Muscle of leg (tissue), 3 donors: ENCODE measurements at regions not wholly inside any gene's neighbourhood (a gene's known extent, or its start where the extent isn't known, plus 50 kb on each side); places are given as distances from the start of the nearest gene placed in this dataset.

ENCODE experiments used
- DNase-seq: peaks from one replicate; pipeline ENCODE4 v3.0.0; 2013
- H3K27ac ChIP-seq: one replicate; pipeline ENCODE4 v1.5.1; 2013; ENCODE audit warnings: mild to moderate bottlenecking, low read length, control low read depth
- H3K27me3 ChIP-seq: one replicate; pipeline ENCODE4 v1.6.1; 2013; ENCODE audit warnings: low read length; ENCODE audit not compliant: control insufficient read depth, insufficient read depth
- H3K36me3 ChIP-seq: one replicate; pipeline ENCODE4 v1.6.1; 2013; ENCODE audit warnings: low read length; ENCODE audit not compliant: control insufficient read depth, insufficient read depth
- H3K4me1 ChIP-seq: one replicate; pipeline ENCODE4 v1.6.1; 2013; ENCODE audit warnings: low read length; ENCODE audit not compliant: control insufficient read depth, insufficient read depth
- H3K4me3 ChIP-seq: one replicate; pipeline ENCODE4 v1.5.1; 2013; ENCODE audit warnings: low read length, control low read depth
- H3K9me3 ChIP-seq: replicated peaks from 2 replicates; pipeline ENCODE4 v1.6.1; 2013; ENCODE audit warnings: low read depth, low read length; ENCODE audit not compliant: control insufficient read depth
- WGBS: methylation state at CpG from one replicate; pipeline ENCODE4 v1.1.5; 2013; ENCODE audit warnings: missing lambda C conversion rate; ENCODE audit not compliant: insufficient coverage; 5-methylcytosine and 5-hydroxymethylcytosine counted together

DNA sequence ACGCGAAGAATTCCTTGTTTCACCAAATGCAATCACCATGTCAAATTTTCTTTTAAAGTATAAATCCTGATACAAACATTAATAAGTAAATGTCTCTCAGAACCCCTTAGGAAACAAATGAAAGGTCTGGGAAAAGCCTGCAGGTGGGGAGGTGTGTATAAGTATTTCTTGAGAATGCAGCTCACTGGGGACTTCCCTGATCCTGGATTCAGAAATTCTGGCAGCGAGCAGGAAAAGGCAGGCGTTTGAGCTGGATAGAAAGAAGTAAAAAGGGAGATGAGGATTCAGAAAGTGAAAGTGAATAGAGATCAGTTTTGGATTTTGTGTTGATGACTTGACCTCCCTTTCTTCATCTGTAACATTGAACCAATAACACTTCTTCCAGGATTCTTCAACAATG is 68.3 kb upstream of the CTSC start:
- H3K27me3 ChIP-seq: no peaks in the 10 kb centered on the region
- no peaks in the 10 kb centered on the region for H3K9me3 ChIP-seq
- H3K27ac ChIP-seq: no peak overlapping the region
- peak; percentile 45 for DNase-seq
- 14% methylated on average over 1 of the region's 4 CpGs for WGBS
- H3K36me3 ChIP-seq: no peaks in the 10 kb centered on the region
- no peak overlapping the region for H3K4me3 ChIP-seq
- H3K4me1 ChIP-seq: no peaks in the 10 kb centered on the region

DNA sequence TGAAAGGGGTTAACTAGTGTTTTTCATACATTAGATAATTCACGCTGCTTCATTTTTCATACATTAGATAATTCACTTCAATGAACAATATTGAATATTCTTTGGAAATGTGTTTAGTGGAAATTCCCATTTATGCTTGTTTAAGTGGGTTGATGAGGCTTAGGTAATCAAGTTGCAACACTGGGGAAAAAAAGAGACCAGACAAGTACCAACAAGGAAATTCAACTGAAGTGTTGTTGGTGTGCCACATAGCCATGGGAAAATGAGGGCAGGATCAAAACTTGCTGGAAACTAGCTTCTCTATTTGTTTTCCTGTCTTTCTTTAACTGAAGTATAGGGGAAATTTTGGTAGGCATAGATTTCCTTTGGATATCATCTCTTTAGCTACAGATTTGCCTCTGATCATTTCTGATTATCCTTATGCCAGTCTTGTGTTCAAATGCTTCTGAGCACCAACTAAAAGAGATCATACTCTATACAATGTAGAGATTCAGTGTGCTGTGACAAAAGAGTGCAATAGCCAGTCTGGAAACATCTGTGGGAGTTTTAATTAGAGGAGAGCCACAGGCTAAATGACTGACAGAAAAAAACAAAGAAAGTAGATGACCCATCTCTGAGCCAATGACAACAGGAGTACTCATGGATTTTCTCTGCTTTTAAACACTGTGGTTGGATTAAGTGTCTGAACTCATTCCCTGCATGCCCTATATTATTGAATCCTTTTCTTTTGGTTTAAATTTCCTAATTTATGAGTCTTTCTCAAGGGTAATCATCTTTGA is 67.6 kb upstream of the CTSC start:
- Histone ChIP-seq H3K9me3 (no peaks in the 10 kb centered on the region), H3K4me1 (no peaks in the 10 kb centered on the region), H3K4me3 (no peak overlapping the region), H3K36me3 (no peaks in the 10 kb centered on the region), H3K27me3 (no peaks in the 10 kb centered on the region), H3K27ac (no peak overlapping the region)
- DNase-seq: no peak
- WGBS: no CpG with 5 or more reads among the region's 1 CpG

DNA sequence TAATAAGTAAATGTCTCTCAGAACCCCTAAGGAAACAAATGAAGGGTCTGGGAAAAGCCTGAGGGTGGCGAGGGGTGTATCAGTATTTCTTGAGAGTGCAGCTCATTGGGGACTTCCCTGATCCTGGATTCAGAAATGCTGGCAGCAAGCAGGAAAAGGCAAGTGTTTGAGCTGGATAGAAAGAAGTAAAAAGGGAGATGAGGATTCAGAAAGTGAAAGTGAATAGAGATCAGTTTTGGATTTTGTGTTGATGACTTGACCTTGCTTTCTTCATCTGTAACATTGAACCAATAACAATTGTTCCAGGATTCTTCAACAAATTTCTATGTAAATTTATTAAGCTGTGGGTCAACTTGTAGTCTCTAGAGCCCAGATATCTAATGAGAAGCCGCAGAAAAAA is 66.9 kb upstream of the CTSC start:
- H3K27me3 ChIP-seq: no peaks in the 10 kb centered on the region
- H3K4me1 ChIP-seq: no peaks in the 10 kb centered on the region
- WGBS: no CpG with 5 or more reads among the region's 2 CpGs
- H3K9me3 ChIP-seq: no peaks in the 10 kb centered on the region
- no peak overlapping the region for H3K4me3 ChIP-seq
- DNase-seq: no peak
- no peak overlapping the region for H3K27ac ChIP-seq
- H3K36me3 ChIP-seq: no peaks in the 10 kb centered on the region

DNA sequence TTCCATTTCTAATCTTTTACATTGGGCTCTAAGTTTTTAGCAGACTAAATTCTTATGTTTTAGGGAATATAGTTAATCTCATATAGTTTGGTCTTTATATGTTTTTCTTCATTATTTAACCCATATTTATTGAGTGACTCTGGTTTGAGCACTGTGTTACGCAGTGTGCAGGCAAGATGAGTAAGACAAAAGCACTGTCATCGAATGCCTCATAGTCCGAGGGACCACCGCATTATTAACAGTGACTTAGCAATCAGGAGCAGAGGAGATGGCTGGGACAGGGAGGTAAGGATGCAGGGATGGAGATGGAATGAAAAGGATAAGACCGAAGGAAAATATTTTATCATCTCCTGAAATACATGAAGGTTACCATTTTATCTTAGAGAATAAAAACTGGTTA is 65.2 kb upstream of the CTSC start:
- Histone ChIP-seq H3K27ac (no peak overlapping the region), H3K4me3 (no peak overlapping the region), H3K9me3 (no peaks in the 10 kb centered on the region), H3K36me3 (no peaks in the 10 kb centered on the region), H3K27me3 (no peaks in the 10 kb centered on the region), H3K4me1 (no peaks in the 10 kb centered on the region)
- DNase-seq: no peak
- no CpG with 5 or more reads among the region's 5 CpGs for WGBS

DNA sequence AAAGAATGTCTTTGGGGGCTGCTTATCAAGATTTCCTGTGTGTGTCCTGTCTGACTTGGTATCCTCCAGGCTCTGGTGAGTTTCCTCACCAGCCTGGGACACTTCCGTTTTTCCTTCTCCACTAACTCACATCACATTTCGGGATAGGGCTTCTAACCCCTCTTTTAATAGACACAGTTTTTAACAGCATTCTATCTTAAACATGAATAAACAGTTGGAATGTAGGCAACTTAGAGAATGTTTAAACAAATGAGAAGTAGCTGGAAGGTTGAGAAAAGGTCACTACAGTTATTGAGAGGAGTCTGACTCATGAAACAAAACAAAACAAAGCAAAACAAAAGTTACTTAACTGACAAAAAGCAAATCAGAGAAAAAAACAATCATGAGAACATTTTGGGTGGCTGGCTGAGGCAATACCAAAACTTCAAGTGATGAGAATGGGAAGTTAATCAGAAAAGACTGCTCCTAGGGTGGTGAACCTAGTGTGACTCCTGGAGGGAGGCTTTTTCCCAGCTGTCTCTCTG is 64.7 kb upstream of the CTSC start:
- no peaks in the 10 kb centered on the region for H3K4me1 ChIP-seq
- peak; percentile 29 for DNase-seq
- H3K27ac ChIP-seq: no peak overlapping the region

DNA sequence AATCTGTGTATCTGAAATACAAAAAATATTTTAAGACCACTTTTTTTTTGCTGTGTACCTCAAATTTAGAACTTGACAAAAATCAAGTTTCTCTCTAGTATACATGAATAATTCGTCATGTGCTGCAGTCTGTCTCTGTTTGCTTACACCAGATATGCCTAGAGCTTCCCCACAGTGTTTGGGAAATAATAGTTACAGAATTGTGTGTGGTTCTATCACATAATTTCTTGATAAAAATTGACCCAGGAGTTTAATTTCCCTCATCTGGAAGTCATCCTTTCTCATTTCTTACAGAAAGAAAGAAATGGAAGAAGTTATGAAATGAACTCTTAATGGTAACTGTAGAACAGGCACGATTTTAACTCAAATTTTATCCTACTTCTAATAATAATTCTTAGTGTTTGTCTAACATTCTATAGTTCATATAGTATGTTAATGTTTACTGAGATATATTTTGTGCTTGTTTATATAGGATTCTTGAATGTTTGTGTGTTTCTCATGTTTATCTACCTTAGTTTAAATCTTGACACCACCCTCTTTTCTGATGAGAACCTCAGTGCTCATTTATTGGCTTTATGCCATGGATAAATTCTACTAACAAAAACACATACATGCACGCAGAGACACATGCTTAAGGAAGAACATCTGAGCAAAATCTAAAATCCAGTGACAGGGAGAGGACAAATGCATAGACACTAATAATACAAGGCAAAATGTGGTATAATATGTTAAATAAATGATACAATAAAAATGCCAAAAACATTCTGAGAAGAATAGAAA is 61.4 kb upstream of the CTSC start:
- no peaks in the 10 kb centered on the region for H3K9me3 ChIP-seq
- DNase-seq: peak; percentile 23

More for the DNA sequence above, 64.7 kb upstream of the CTSC start:
- Histone ChIP-seq H3K4me3 (no peak overlapping the region), H3K9me3 (no peaks in the 10 kb centered on the region), H3K36me3 (no peaks in the 10 kb centered on the region), H3K27me3 (no peaks in the 10 kb centered on the region)
- no CpG with 5 or more reads among the region's 2 CpGs for WGBS

DNA sequence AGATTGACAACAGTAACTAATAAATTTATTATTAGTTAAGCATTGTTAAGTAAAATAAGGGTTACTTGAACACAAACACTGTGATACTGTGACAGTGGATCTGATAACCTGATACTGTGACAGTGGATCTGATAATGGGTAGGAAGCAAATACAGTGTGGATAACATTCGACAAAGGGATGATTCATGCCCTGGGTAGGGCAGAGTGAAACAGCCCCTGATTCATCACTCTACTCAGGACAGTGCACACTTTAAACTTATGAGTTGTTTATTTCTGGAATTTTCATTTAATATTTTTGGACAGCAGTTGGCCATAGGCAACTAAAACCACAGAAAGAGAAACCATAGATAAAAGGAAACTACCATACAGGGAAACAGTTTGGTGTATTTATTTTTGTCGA is 60.8 kb upstream of the CTSC start:
- Histone ChIP-seq H3K27ac (no peak overlapping the region), H3K36me3 (no peaks in the 10 kb centered on the region), H3K4me1 (no peaks in the 10 kb centered on the region), H3K9me3 (no peaks in the 10 kb centered on the region), H3K27me3 (no peaks in the 10 kb centered on the region), H3K4me3 (no peak overlapping the region)
- DNase-seq: no peak
- no CpG with 5 or more reads among the region's 2 CpGs for WGBS

More for the DNA sequence above, 61.4 kb upstream of the CTSC start:
- no peaks in the 10 kb centered on the region for H3K4me1 ChIP-seq
- H3K27me3 ChIP-seq: no peaks in the 10 kb centered on the region
- no peak overlapping the region for H3K27ac ChIP-seq
- WGBS: no CpG with 5 or more reads among the region's 3 CpGs
- H3K36me3 ChIP-seq: no peaks in the 10 kb centered on the region
- no peak overlapping the region for H3K4me3 ChIP-seq

DNA sequence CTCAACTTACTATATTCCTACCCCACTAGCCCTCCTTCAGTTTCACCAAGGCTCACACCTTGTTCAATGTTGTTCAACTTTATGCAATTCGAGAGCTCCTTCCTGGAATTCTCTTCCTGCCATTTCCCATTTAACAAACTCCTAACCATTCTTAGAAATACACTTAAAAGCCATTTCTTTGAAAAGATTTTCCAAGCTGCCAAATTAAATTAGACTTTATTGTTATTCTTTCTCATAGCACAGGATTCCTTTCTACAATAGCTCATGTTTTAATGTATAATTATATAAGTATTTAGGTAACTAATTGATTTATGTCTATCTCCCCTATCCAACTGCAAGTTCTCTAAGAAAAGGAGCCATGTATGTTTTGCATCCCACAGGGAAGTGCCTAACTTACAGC is 52.7 kb upstream of the CTSC start:
- Histone ChIP-seq H3K4me3 (no peak overlapping the region), H3K36me3 (no peaks in the 10 kb centered on the region), H3K27ac (no peak overlapping the region), H3K27me3 (no peaks in the 10 kb centered on the region), H3K9me3 (no peaks in the 10 kb centered on the region), H3K4me1 (no peaks in the 10 kb centered on the region)
- no CpG with 5 or more reads among the region's 1 CpG for WGBS
- DNase-seq: no peak

DNA sequence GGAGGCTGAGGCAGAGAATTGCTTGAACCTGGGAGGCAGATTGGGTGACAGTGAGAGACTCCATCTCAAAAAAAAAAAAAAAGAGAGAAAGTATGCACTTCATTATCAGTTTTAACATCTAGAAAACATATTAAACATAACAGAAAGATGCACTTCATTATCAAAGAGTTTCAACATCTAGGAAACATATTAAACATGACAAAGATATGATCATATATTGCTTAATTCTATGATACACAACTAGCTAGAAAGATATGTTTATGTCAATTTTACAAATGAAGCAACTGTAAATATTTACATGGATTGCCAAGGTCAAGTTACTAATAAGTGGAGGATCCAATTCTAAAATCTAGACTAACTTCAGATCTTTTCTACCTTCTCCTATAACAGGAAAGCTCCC is 50.4 kb upstream of the CTSC start:
- Histone ChIP-seq H3K9me3 (no peaks in the 10 kb centered on the region), H3K4me3 (no peak overlapping the region), H3K27ac (no peak overlapping the region), H3K4me1 (no peaks in the 10 kb centered on the region), H3K36me3 (no peaks in the 10 kb centered on the region), H3K27me3 (no peaks in the 10 kb centered on the region)
- DNase-seq: no peak
